HG03095 (cell line): ENCODE measurements at regions not wholly inside any gene's neighbourhood (a gene's known extent, or its start where the extent isn't known, plus 50 kb on each side); places are given as distances from the start of the nearest gene placed in this dataset.
A peak's percentile ranks its signal among the peaks of the same experiment; 100 is the strongest.
"Not testable (repeated sequence)": the region's sequence is repeated elsewhere in the genome, so short reads cannot be mapped to it uniquely, and the experiment has no call there.

ENCODE experiments used
- ATAC-seq: cut with Tn5 transposase; IDR thresholded peaks from one replicate; pipeline ENCODE4 v1.9.1; 2021; ENCODE audit warnings: moderate library complexity; ENCODE audit not compliant: unreplicated experiment

- no peak for ATAC-seq
Observed at GRCh38 chr6:4420160-4420865, 284.9 kb upstream of the ECI2 start.

DNA sequence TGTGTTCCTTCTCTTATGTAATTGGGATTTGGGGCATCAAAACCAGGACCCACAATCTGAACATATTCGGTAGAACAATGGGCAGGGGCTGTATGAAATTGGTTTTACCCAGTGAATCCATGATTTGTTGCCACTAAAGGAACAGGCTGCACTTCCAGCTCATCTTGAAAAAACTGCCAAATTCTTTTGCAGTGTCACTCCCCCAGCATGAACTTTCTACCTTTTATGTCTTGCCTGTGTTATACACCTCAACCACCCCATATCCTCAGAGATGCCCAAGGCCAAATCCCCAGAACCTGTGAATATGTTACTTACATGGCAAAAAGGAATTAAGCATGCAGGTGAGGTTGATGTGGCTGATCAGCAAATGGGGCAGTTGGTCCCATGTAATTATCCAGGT, 280.2 kb upstream of the ECI2 start:
- no peak for ATAC-seq

DNA sequence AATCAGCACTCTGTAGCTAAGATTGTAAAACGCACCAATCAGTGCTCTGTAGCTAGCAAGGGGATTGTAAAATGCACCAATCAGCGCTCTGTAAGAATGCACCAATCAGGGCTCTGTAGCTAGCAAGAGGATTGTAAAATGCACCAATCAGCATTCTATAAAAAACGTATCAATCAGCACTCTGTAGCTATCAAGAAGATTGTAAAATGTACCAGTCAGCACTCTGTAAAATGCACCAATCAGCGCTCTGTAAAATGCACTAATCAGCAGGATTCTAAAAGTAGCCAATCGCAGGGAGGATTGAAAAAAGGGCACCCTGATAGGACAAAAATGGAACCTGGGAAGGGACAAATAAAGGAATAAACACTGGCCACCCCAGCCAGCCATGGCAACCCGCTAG, 278.7 kb upstream of the ECI2 start:
- ATAC-seq: not testable (repeated sequence)

DNA sequence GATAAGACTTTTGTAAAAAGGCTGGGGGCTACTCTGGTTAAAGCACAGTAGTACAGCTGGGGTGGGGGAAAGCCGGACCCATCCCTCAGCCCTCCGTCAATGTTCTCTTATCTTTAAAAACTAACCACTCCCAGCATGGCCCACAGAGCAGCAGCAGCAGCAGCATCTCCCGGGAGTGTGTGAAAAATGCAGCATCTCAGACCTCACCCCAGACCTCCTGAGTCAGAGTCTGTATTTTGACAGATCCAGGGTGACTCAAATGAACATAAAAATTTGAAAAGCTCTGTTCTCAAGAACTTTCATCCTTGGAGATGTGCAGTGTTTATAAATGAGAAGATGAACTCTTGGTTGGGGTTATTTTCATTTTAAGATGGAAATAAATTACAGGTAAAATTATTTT, 277.7 kb upstream of the ECI2 start:
- ATAC-seq: no peak

DNA sequence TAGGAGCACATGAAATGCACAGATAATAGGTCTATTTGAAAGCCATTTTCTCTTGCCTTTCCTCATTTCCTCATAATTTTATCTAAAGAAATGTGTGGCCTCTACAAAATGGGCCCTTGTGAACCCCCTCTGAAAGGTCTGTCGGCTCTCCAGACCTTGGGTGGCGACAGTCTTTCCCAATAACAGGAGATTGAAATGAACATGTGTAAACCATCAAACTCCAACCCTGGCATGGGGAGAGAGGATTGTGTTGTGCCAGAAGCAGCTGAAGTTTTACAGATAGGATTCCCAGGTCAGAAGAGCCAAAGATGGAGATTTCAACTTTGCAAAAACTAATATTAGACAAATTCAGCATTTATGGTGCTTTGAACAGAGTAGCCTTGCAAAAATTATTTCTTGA, 277.1 kb upstream of the ECI2 start:
- no peak for ATAC-seq

- no peak for ATAC-seq
Observed at GRCh38 chr6:4412077-4412476, 276.7 kb upstream of the ECI2 start.

- ATAC-seq: peak; percentile 98
Observed at GRCh38 chr6:4407710-4408109, 272.3 kb upstream of the ECI2 start.

- ATAC-seq: no peak
Observed at GRCh38 chr6:4405621-4406212, 270.3 kb upstream of the ECI2 start.

GRCh38 chr6:4404415-4404814, 269.0 kb upstream of the ECI2 start:
- ATAC-seq: no peak

GRCh38 chr6:4403828-4404227, 268.5 kb upstream of the ECI2 start:
- ATAC-seq: no peak

GRCh38 chr6:4403023-4403752, 267.8 kb upstream of the ECI2 start:
- ATAC-seq: no peak

DNA sequence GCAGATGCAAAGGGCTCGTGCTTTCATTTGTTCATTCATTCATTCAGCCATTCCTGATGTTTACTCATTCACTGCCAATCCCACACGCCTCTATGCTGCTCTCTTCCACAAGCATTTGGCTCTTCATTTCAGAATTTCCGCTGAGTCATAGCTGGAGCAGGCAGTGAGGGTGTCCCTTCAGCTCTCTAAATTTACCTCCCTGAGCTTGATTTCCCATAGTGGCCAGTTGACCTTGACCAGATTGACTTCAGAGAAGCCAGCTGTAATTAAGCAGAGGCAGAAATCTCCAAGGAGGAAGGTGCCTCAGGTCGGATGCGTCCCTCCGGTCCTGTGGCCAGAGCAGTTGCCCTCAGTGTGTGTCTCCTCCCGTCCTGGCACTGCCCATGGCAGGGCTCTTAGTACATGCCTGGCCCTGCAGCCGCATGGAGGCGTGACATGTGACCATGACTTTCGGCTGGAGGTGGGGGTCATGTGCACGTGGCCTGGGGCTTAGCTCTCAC, 267.2 kb upstream of the ECI2 start:
- no peak for ATAC-seq

DNA sequence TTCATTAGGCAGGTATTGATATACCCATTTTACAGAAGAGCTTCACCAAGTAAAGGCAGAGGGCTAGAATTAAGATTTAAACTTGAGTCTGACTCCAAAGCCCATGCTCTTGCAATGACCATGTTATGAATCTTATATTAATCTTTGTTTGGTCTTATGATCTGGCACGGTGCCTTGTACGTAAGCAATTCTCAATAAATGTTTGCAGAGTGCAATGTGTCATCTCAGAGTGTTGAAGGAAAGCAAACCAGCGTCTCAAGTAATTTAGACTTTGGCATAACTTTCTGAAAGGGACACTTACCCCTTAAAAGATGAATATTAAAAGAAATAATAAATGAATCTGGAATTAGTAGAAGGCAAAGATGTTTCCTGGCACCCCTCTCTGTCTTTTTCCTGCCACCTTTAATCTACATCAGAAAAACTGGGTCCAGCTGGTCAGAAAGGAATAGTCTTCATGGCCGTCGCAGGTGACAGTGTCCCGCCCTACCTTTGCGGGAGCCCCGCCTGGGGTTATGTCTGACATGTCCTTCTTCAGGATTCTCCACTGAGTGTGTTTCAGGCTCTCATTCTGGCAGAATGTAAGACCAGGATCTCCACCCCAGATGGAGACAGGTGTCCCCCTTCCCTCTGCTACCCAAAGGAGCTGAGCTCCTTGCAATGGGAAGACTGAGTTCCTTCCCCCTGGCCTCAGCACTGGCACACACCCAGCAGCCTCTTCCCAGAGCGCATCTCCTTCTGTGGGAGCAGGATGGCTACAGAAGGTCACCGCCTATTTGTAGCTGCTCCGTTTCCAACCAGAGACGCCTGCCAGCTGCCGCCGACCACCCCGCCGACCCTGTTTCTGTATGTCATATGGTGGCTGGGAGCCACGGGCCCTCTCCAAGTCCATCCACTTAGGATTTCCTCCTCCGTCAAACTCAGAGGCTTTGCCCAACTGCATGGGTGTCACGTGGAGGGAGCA, 266.3 kb upstream of the ECI2 start:
- no peak for ATAC-seq

DNA sequence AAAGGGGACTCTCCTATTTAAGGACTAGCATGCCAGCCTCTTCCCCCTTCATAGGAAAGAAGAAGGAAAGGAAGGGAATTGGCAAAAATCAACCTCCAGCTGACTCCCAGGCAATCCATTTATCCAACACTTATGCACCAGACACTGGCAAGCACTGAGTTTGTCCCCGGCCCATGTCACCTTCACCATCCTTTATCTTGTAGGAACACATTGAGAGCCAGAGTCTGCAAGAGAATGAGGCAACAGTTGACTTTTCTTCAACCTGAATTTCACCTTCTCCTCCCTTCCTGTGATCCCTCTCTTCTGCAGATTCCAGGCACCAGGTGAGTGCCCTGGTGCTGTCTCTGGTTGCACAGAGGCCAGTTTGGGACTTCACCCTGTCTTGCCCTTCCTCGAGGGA, 264.3 kb upstream of the ECI2 start:
- ATAC-seq: no peak

DNA sequence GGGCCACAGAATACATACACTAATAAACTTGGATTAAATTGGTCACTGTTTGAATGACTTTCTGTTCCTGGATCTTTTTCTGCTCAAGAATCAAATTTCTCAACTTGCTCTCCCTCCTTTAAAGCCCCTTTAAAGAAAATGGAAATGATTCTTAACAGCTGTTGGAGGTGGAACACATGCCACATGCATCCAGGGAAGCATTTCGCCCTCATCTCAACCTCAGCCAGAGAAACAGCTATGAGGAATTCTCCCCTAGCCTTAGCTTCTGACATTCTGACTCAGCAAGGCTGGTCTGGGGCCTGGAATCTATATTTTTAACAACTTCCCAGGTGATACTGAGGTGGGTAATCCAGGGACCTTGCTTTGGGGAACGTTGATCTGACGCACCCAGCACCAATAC, 263.4 kb upstream of the ECI2 start:
- no peak for ATAC-seq

DNA sequence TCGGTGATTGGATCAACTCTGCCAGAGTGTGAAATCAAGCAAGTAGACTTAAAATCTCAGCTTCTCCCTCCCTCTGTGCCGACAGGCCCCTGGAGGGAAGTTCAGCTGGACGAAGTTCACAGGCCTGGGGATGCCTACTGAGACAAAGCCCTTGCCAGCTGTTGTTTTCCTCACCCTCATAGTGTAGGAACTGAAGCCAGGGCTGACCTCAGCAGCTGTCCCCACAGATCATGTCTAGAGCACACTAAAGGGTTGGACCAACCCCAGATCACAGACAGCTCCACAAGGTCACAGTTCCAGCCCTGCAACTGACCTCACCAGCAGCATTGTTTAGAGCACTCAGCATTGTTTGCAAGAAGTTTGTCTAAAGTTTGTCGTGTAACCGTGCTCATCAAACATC, 261.9 kb upstream of the ECI2 start:
- no peak for ATAC-seq

GRCh38 chr6:4396044-4396443, 260.7 kb upstream of the ECI2 start:
- ATAC-seq: no peak

GRCh38 chr6:4395386-4395785, 260.0 kb upstream of the ECI2 start:
- no peak for ATAC-seq

DNA sequence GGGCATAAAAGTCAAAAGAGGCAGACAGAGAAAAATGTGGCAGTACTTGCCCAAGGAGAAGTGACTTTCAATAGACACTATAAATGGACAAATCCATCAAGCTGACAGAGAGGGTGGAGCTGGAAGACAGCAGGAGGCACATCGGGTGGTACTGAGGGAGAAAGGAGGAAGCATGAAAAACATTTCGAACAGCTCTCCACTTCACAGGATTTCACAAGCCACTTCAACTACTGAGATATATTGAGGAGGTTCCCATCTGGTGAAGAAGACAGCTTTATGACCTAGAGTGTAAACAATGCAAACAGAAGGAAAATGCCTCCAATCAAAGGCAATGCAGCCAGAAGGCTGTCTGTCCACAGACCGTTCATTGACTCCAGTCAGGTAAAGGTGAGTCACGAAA, 259.4 kb upstream of the ECI2 start:
- ATAC-seq: no peak

DNA sequence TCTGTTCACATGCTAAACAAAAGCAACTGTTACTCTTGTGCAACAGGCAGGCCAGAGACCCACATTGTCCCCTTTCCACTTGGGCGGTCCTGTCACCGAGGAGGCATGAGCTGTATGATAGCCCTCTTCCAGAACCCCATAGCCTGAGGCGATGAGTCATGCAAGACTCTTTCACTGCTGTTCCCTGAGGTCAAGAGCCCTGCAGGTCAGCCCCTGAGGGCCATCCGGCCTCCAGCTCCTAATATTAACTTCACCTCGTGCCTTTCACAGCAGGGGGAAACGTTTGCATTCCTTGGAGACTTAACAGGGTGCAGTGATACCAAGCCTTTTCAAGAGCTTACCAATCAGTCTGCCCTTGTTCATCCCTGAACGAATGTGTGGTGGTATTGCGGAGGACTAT, 253.3 kb upstream of the ECI2 start:
- no peak for ATAC-seq

- no peak for ATAC-seq
Observed at GRCh38 chr6:4384656-4385055, 249.3 kb upstream of the ECI2 start.
